ENCODE measurements at regions not wholly inside any gene's neighbourhood (a gene's known extent, or its start where the extent isn't known, plus 50 kb on each side); places are given as distances from the start of the nearest gene placed in this dataset.

GRCh38 chr13:34265046-34265679, 447.2 kb downstream of the RFC3 start:
- Histone ChIP-seq H3K27me3 (ENCODE audit: control insufficient read depth in 2 of 2, insufficient read depth in 2 of 2, low read length in 2 of 2) (no peaks in the 10 kb centered on the region), H3K9me3 (replicated peaks; ENCODE audit: control insufficient read depth, insufficient read depth, low read length) (no peaks in the 10 kb centered on the region), H2AFZ (ENCODE audit: low read depth, low read length) (no peak overlapping the region), H3K4me3 (replicated peaks in 1 of 3; ENCODE audit: insufficient read depth in 1 of 3, low read depth in 1 of 3, low read length in 3 of 3) (no peak overlapping the region), H3K9ac (replicated peaks; ENCODE audit: extremely low read depth, insufficient read depth, low read length) (no peak overlapping the region), H3K9me1 (replicated peaks; ENCODE audit: control insufficient read depth, extremely low read depth, insufficient read depth, low read length) (no peaks in the 10 kb centered on the region), H3K27ac (ENCODE audit: insufficient read depth, low read depth, low read length) (peak overlapping the region; percentile 18), H3K4me1 (ENCODE audit: control insufficient read depth, extremely low read depth, insufficient read depth, low read length) (peaks cover 10% of the 10 kb centered on the region), H3K79me2 (ENCODE audit: control insufficient read depth, insufficient read depth, low read length) (no peaks in the 10 kb centered on the region), H3K36me3 (ENCODE audit: control insufficient read depth in 2 of 2, extremely low read depth in 1 of 2, insufficient read depth in 2 of 2, low read length in 2 of 2) (no peaks in the 10 kb centered on the region), H4K20me1 (replicated peaks; ENCODE audit: control insufficient read depth, extremely low read depth, insufficient read depth, low read length) (no peaks in the 10 kb centered on the region), H3K4me2 (ENCODE audit: insufficient read depth, low read length) (peak overlapping the region; percentile 22)
- TF ChIP-seq EZH2 (IDR thresholded peaks at IDR 0.05; ENCODE audit: borderline replicate concordance, low read depth, low read length, severe bottlenecking) (no peak), FOS (IDR thresholded peaks at IDR 0.05; ENCODE audit: borderline replicate concordance, insufficient read depth, low read length) (peak; percentile 71), POLR2AphosphoS5 (IDR thresholded peaks at IDR 0.05; ENCODE audit: insufficient read depth, low read depth, low read length) (no peak), JUN (IDR thresholded peaks at IDR 0.05; ENCODE audit: borderline replicate concordance, insufficient read depth, insufficient read length, low read depth) (peak; percentile 39)
- POLR2A ChIA-PET: no interaction called here
- peak; percentile 37 for DNase-seq (ENCODE audit: low read depth, low spot score)
- dilution Hi-C loops (cut with MboI; ENCODE audit: extremely low pct_ligation_motif_present, low sequenced_read_pairs): no loop called here
- BruUV-seq (replicated peaks): no TSS peak
- FAIRE-seq: no peak
- intact Hi-C loops (cut with micrococcal nuclease): loop anchor here (5.0 kb wide), 1 partner anchor 108 kb away; no protein-coding TSS in a partner anchor
- CTCF ChIA-PET: no interaction called here

DNA sequence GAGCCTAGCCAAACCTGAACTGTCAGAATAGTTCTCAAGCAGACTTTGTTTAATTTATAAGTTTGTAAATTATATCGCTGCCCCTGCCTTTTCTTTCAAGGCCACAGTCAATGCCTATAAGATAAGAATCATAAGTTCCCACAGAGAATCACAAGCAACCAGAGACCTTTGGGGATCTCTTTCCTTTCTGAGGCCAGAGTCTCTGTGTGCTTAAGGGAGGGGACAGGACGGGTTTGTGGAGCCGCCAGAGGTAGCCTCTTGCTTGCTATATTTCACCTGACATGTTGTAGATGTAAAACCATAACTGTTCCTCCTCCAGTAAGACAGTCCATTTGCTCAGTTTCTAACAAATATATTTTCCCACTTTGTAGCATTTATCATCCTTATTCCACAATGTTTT, 458.8 kb downstream of the RFC3 start:
- no peak overlapping the region for H3K4me2 ChIP-seq (ENCODE audit: insufficient read depth, low read length)
- dilution Hi-C loops (cut with MboI; ENCODE audit: extremely low pct_ligation_motif_present, low sequenced_read_pairs): no loop called here
- no peak for DNase-seq (ENCODE audit: low read depth, low spot score)
- no peaks in the 10 kb centered on the region for H3K36me3 ChIP-seq (ENCODE audit: control insufficient read depth in 2 of 2, extremely low read depth in 1 of 2, insufficient read depth in 2 of 2, low read length in 2 of 2)
- no peak for FAIRE-seq
- H3K27ac ChIP-seq (ENCODE audit: insufficient read depth, low read depth, low read length): no peak overlapping the region
- intact Hi-C loops (cut with micrococcal nuclease): no loop called here
- no peaks in the 10 kb centered on the region for H3K9me3 ChIP-seq (replicated peaks; ENCODE audit: control insufficient read depth, insufficient read depth, low read length)
- H3K27me3 ChIP-seq (ENCODE audit: control insufficient read depth in 2 of 2, insufficient read depth in 2 of 2, low read length in 2 of 2): no peaks in the 10 kb centered on the region
- no peak overlapping the region for H3K4me3 ChIP-seq (replicated peaks in 1 of 3; ENCODE audit: insufficient read depth in 1 of 3, low read depth in 1 of 3, low read length in 3 of 3)
- no peak overlapping the region for H2AFZ ChIP-seq (ENCODE audit: low read depth, low read length)
- no peaks in the 10 kb centered on the region for H4K20me1 ChIP-seq (replicated peaks; ENCODE audit: control insufficient read depth, extremely low read depth, insufficient read depth, low read length)
- BruUV-seq (replicated peaks): no TSS peak
- H3K4me1 ChIP-seq (ENCODE audit: control insufficient read depth, extremely low read depth, insufficient read depth, low read length): no peaks in the 10 kb centered on the region
- no peaks in the 10 kb centered on the region for H3K9me1 ChIP-seq (replicated peaks; ENCODE audit: control insufficient read depth, extremely low read depth, insufficient read depth, low read length)
- ChIA-PET POLR2A (no interaction called here), CTCF (no interaction called here)
- no peak for TF ChIP-seq POLR2AphosphoS5 (IDR thresholded peaks at IDR 0.05; ENCODE audit: insufficient read depth, low read depth, low read length)
- TF ChIP-seq MYC (IDR thresholded peaks at IDR 0.05; ENCODE audit: low read depth, low read length): no peak
- TF ChIP-seq, protein P1, sequence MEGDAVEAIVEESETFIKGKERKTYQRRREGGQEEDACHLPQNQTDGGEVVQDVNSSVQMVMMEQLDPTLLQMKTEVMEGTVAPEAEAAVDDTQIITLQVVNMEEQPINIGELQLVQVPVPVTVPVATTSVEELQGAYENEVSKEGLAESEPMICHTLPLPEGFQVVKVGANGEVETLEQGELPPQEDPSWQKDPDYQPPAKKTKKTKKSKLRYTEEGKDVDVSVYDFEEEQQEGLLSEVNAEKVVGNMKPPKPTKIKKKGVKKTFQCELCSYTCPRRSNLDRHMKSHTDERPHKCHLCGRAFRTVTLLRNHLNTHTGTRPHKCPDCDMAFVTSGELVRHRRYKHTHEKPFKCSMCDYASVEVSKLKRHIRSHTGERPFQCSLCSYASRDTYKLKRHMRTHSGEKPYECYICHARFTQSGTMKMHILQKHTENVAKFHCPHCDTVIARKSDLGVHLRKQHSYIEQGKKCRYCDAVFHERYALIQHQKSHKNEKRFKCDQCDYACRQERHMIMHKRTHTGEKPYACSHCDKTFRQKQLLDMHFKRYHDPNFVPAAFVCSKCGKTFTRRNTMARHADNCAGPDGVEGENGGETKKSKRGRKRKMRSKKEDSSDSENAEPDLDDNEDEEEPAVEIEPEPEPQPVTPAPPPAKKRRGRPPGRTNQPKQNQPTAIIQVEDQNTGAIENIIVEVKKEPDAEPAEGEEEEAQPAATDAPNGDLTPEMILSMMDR (IDR thresholded peaks at IDR 0.05; ENCODE audit: extremely low read depth in 1 of 2, insufficient read depth in 1 of 2, low read depth in 1 of 2, low read length in 2 of 2): no peak
- no peak for TF ChIP-seq MAX (IDR thresholded peaks at IDR 0.05; ENCODE audit: insufficient read depth, insufficient read length)
- H3K79me2 ChIP-seq (ENCODE audit: control insufficient read depth, insufficient read depth, low read length): no peaks in the 10 kb centered on the region
- no peak overlapping the region for H3K9ac ChIP-seq (replicated peaks; ENCODE audit: extremely low read depth, insufficient read depth, low read length)
